GM12878 (cell line): ENCODE measurements at regions not wholly inside any gene's neighbourhood (a gene's known extent, or its start where the extent isn't known, plus 50 kb on each side); places are given as distances from the start of the nearest gene placed in this dataset.

Source experiments
- ATF3 ChIP-seq: IDR thresholded peaks from 2 replicates; pipeline ENCODE4 v1.6.1; 2011; ENCODE audit warnings: low read depth, mild to moderate bottlenecking, low read length, moderate library complexity, borderline replicate concordance; ENCODE audit errors: extremely low read depth
- BACH1 ChIP-seq: fragments of 450-650 bp; IDR thresholded peaks from 2 replicates; pipeline ENCODE4 v1.6.1; 2017; ENCODE audit warnings: mild to moderate bottlenecking, borderline replicate concordance
- ELK1 ChIP-seq: IDR thresholded peaks from 2 replicates; pipeline ENCODE4 v1.6.1; 2012; ENCODE audit warnings: low read depth, low read length, improper control_type of control experiment
- EZH2 ChIP-seq: IDR thresholded peaks from 2 replicates; pipeline ENCODE4 v1.6.1; 2012; ENCODE audit warnings: low read depth, mild to moderate bottlenecking, control low read depth, inconsistent platforms, low read length, borderline replicate concordance; ENCODE audit not compliant: control insufficient read depth
- MAX ChIP-seq: IDR thresholded peaks from 2 replicates; pipeline ENCODE4 v1.6.1; 2012; ENCODE audit warnings: low read depth, low read length, improper control_type of control experiment
- MTA2 ChIP-seq: fragments of 450-650 bp; IDR thresholded peaks from 2 replicates; pipeline ENCODE4 v1.6.1; 2016; ENCODE audit warnings: low read depth, mild to moderate bottlenecking, moderate library complexity
- MTA3 ChIP-seq: IDR thresholded peaks from 2 replicates; pipeline ENCODE4 v1.6.1; 2012; ENCODE audit warnings: low read length, inconsistent platforms, borderline replicate concordance
- NFYA ChIP-seq: IDR thresholded peaks from 2 replicates; pipeline ENCODE4 v1.6.1; 2011; ENCODE audit warnings: low read depth, mild to moderate bottlenecking, low read length, improper control_type of control experiment, borderline replicate concordance
- PAX5 ChIP-seq: IDR thresholded peaks from 2 replicates; pipeline ENCODE4 v1.6.1; 2011; ENCODE audit warnings: low read depth, low read length, borderline replicate concordance
- PKNOX1 ChIP-seq: fragments of 450-650 bp; IDR thresholded peaks from 2 replicates; pipeline ENCODE4 v1.6.1; 2016; ENCODE audit warnings: mild to moderate bottlenecking
- POLR2AphosphoS2 ChIP-seq: IDR thresholded peaks from 2 replicates; pipeline ENCODE4 v1.6.1; 2011; ENCODE audit warnings: low read depth, mild to moderate bottlenecking, low read length, improper control_type of control experiment, moderate library complexity
- RCOR1 ChIP-seq: conservative IDR thresholded peaks from 2 replicates; pipeline ENCODE4 v1.6.1; 2012; ENCODE audit warnings: low read depth, low read length, improper control_type of control experiment
- RUNX3 ChIP-seq: IDR thresholded peaks from 2 replicates; pipeline ENCODE4 v1.6.1; 2012; ENCODE audit warnings: low read length, inconsistent platforms
- TCF12 ChIP-seq: IDR thresholded peaks from 2 replicates; pipeline ENCODE4 v1.6.1; 2011; ENCODE audit warnings: low read depth, mild to moderate bottlenecking, low read length
- TF ChIP-seq, protein P1 (sequence below): IDR thresholded peaks from 2 replicates; pipeline ENCODE4 v1.6.1; 2012; ENCODE audit warnings: improper control_type of control experiment, low read depth, low read length; ENCODE audit not compliant: insufficient replicate concordance
- TF ChIP-seq, protein P2 (sequence below): fragments of 450-650 bp; formaldehyde crosslinking; IDR thresholded peaks from 2 replicates; pipeline ENCODE4 v1.4.0; 2022; ENCODE audit warnings: mild to moderate bottlenecking, moderate library complexity

DNA sequence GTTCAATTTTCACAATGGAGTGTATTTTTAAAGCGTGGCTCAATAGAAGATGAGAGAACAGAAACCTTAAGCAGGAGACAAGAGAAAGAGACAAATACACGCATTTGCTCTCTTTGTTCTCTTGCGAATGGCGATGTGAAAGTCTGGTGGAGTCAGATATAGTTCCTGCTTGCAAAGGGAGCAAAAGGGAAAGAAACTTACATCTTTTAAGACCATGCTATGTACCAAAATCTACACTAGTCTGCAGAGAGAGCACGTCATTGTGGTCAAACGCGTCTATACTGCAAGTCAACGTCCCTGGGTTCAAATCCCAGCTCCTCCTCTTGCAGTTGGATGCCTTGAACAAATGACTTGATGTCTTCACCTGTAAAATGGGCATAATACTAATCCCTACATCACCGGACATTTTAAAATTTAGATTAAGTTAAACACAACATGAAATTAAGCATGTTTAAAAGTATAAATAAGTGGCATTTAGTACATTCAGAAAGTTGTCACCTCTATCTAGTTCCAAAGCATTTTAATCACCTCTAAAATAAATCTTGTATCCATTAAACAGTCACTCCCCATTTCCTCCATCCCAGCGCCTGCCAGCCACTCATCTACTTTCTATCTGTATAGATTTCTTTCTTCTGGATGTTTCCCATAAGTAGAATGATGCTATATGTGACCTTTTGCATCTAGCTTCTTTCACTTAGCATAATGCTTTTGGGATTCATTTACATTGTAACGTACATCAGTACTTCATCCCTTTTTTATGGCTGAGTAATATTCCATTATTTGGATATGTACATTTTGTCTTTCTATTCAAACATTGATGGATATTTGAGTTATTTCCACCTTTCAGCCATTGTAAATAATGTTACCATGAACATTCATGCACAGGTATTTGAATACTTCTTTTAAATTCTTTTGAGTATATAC is 406.9 kb downstream of the TMEM114 start (continued):
- TF ChIP-seq, protein P1, sequence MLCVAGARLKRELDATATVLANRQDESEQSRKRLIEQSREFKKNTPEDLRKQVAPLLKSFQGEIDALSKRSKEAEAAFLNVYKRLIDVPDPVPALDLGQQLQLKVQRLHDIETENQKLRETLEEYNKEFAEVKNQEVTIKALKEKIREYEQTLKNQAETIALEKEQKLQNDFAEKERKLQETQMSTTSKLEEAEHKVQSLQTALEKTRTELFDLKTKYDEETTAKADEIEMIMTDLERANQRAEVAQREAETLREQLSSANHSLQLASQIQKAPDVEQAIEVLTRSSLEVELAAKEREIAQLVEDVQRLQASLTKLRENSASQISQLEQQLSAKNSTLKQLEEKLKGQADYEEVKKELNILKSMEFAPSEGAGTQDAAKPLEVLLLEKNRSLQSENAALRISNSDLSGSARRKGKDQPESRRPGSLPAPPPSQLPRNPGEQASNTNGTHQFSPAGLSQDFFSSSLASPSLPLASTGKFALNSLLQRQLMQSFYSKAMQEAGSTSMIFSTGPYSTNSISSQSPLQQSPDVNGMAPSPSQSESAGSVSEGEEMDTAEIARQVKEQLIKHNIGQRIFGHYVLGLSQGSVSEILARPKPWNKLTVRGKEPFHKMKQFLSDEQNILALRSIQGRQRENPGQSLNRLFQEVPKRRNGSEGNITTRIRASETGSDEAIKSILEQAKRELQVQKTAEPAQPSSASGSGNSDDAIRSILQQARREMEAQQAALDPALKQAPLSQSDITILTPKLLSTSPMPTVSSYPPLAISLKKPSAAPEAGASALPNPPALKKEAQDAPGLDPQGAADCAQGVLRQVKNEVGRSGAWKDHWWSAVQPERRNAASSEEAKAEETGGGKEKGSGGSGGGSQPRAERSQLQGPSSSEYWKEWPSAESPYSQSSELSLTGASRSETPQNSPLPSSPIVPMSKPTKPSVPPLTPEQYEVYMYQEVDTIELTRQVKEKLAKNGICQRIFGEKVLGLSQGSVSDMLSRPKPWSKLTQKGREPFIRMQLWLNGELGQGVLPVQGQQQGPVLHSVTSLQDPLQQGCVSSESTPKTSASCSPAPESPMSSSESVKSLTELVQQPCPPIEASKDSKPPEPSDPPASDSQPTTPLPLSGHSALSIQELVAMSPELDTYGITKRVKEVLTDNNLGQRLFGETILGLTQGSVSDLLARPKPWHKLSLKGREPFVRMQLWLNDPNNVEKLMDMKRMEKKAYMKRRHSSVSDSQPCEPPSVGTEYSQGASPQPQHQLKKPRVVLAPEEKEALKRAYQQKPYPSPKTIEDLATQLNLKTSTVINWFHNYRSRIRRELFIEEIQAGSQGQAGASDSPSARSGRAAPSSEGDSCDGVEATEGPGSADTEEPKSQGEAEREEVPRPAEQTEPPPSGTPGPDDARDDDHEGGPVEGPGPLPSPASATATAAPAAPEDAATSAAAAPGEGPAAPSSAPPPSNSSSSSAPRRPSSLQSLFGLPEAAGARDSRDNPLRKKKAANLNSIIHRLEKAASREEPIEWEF, result no peak
- TF ChIP-seq RUNX3 (no peak), MTA2 (no peak), MAX (no peak), RCOR1 (no peak), BACH1 (no peak), ELK1 (no peak), EZH2 (no peak), NFYA (no peak), MTA3 (no peak), ATF3 (no peak), PKNOX1 (no peak), TCF12 (no peak), POLR2AphosphoS2 (no peak), PAX5 (no peak)
- TF ChIP-seq, protein P2, sequence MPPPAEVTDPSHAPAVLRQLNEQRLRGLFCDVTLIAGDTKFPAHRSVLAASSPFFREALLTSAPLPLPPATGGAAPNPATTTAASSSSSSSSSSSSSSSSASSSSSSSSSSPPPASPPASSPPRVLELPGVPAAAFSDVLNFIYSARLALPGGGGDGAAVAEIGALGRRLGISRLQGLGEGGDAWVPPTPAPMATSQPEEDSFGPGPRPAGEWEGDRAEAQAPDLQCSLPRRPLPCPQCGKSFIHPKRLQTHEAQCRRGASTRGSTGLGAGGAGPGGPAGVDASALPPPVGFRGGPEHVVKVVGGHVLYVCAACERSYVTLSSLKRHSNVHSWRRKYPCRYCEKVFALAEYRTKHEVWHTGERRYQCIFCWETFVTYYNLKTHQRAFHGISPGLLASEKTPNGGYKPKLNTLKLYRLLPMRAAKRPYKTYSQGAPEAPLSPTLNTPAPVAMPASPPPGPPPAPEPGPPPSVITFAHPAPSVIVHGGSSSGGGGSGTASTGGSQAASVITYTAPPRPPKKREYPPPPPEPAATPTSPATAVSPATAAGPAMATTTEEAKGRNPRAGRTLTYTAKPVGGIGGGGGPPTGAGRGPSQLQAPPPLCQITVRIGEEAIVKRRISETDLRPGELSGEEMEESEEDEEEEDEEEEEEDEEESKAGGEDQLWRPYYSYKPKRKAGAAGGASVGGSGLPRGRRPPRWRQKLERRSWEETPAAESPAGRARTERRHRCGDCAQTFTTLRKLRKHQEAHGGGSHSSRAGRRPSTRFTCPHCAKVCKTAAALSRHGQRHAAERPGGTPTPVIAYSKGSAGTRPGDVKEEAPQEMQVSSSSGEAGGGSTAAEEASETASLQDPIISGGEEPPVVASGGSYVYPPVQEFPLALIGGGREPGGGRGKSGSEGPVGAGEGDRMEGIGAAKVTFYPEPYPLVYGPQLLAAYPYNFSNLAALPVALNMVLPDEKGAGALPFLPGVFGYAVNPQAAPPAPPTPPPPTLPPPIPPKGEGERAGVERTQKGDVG (CRISPR knock-in tag), result no peak
